ENCODE measurements at regions not wholly inside any gene's neighbourhood (a gene's known extent, or its start where the extent isn't known, plus 50 kb on each side); places are given as distances from the start of the nearest gene placed in this dataset.
"Not testable (repeated sequence)": the region's sequence is repeated elsewhere in the genome, so short reads cannot be mapped to it uniquely, and the experiment has no call there.

GRCh38 chr7:65317372-65317771, 56.3 kb upstream of the ZNF92 start:
- DNase-seq, result no peak

GRCh38 chr7:65310761-65311160, 62.9 kb upstream of the ZNF92 start:
- DNase-seq, result no peak

- no peak for DNase-seq
Measured at GRCh38 chr7:65308300-65308678, 65.4 kb upstream of the ZNF92 start.

- peak; percentile 14 for DNase-seq
Measured at GRCh38 chr7:65307651-65308299, 65.9 kb upstream of the ZNF92 start.

GRCh38 chr7:65304175-65304574, 69.5 kb upstream of the ZNF92 start:
- no peak for DNase-seq

GRCh38 chr7:65302883-65303282, 70.8 kb upstream of the ZNF92 start:
- no peak for DNase-seq

- no peak for DNase-seq
Measured at GRCh38 chr7:65301007-65301406, 72.6 kb upstream of the ZNF92 start.

GRCh38 chr7:65295409-65295808, 78.2 kb upstream of the ZNF92 start:
- no peak for DNase-seq

GRCh38 chr7:65290340-65290739, 83.3 kb upstream of the ZNF92 start:
- DNase-seq, result not testable (repeated sequence)

- no peak for DNase-seq
Measured at GRCh38 chr7:65287023-65287422, 86.6 kb upstream of the ZNF92 start.

- DNase-seq, result no peak
Measured at GRCh38 chr7:65285906-65286864, 87.5 kb upstream of the ZNF92 start.

- DNase-seq, result not testable (repeated sequence)
Measured at GRCh38 chr7:65285241-65285640, 88.4 kb upstream of the ZNF92 start.

- no peak for DNase-seq
Measured at GRCh38 chr7:65279795-65280194, 93.9 kb upstream of the ZNF92 start.

- DNase-seq, result no peak
Measured at GRCh38 chr7:65276822-65277221, 96.8 kb upstream of the ZNF92 start.

- DNase-seq, result not testable (repeated sequence)
Measured at GRCh38 chr7:65271502-65271901, 102.2 kb upstream of the ZNF92 start.

- DNase-seq, result peak; percentile 36
Measured at GRCh38 chr7:65269150-65269856, 104.4 kb upstream of the ZNF92 start.

GRCh38 chr7:65268782-65269149, 104.9 kb upstream of the ZNF92 start:
- DNase-seq, result no peak

GRCh38 chr7:65265933-65266519, 107.6 kb upstream of the ZNF92 start:
- DNase-seq, result no peak

GRCh38 chr7:65264258-65264657, 109.4 kb upstream of the ZNF92 start:
- no peak for DNase-seq

GRCh38 chr7:65260673-65261072, 113.0 kb upstream of the ZNF92 start:
- DNase-seq, result not testable (repeated sequence)

GRCh38 chr7:65259864-65260525, 113.7 kb upstream of the ZNF92 start:
- not testable (repeated sequence) for DNase-seq

GRCh38 chr7:65254061-65254460, 119.6 kb upstream of the ZNF92 start:
- DNase-seq, result no peak
